OCI-LY1 (cell line): ENCODE measurements at regions not wholly inside any gene's neighbourhood (a gene's known extent, or its start where the extent isn't known, plus 50 kb on each side); places are given as distances from the start of the nearest gene placed in this dataset.

Experiments used
- EZH2 ChIP-seq: fragments of 200-600 bp; sonication (generic), shearing (Covaris generic); IDR thresholded peaks from 2 replicates; pipeline ENCODE4 v1.8.0; 2017; ENCODE audit warnings: borderline replicate concordance, mixed run types, mild to moderate bottlenecking, antibody characterized with exemption, low read length, moderate library complexity, mixed read lengths
- TF ChIP-seq, protein P1 (sequence below): fragments of 200-600 bp; sonication (generic), shearing (Covaris generic); IDR thresholded peaks from 2 replicates; pipeline ENCODE4 v1.5.1; 2017; ENCODE audit warnings: mild to moderate bottlenecking, antibody characterized with exemption, low read length, moderate library complexity, mixed read lengths

DNA sequence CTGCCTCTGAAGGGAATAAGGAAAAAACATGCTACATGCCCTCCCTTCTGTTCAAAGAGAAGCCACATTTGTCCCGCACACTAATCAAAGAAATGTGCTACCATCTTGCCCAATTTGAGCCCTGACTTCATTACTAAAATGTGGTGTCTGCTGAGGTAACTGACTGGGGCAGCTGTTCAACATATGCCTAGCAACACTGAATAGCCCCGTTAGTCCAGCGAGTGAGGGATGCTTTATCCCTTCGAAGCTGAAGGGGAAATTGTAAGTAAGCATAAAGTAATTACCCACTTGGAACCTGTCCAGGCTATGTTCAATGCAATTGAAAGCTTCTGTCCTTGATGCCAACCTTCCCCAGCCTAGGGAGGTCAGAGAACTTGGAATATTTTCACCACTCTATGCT is 310.6 kb downstream of the SEC16B start:
- no peak for TF ChIP-seq EZH2
- TF ChIP-seq, protein P1, sequence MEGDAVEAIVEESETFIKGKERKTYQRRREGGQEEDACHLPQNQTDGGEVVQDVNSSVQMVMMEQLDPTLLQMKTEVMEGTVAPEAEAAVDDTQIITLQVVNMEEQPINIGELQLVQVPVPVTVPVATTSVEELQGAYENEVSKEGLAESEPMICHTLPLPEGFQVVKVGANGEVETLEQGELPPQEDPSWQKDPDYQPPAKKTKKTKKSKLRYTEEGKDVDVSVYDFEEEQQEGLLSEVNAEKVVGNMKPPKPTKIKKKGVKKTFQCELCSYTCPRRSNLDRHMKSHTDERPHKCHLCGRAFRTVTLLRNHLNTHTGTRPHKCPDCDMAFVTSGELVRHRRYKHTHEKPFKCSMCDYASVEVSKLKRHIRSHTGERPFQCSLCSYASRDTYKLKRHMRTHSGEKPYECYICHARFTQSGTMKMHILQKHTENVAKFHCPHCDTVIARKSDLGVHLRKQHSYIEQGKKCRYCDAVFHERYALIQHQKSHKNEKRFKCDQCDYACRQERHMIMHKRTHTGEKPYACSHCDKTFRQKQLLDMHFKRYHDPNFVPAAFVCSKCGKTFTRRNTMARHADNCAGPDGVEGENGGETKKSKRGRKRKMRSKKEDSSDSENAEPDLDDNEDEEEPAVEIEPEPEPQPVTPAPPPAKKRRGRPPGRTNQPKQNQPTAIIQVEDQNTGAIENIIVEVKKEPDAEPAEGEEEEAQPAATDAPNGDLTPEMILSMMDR: no peak
